HFF-Myc (cell line): ENCODE measurements at regions not wholly inside any gene's neighbourhood (a gene's known extent, or its start where the extent isn't known, plus 50 kb on each side); places are given as distances from the start of the nearest gene placed in this dataset.

Experiments used
- DNase-seq: peaks from one replicate; pipeline ENCODE4 v3.0.0-alpha.2; 2011; ENCODE audit warnings: low read depth; ENCODE audit errors: extremely low read depth
- H3K4me3 ChIP-seq: replicated peaks from 2 replicates; pipeline ENCODE4 v1.5.1; 2011; ENCODE audit warnings: low read depth, mild to moderate bottlenecking, control low read depth, low read length
- CTCF ChIP-seq: IDR thresholded peaks from 2 replicates; pipeline ENCODE4 v1.5.1; 2012; ENCODE audit warnings: mild to moderate bottlenecking, low read depth, low read length, control low read depth; ENCODE audit errors: missing control alignments

- H3K4me3 ChIP-seq = no peak overlapping the region
- no peak for DNase-seq
- no peak for TF ChIP-seq CTCF
Measured at GRCh38 chr10:31706464-31707092, 222.1 kb downstream of the ARHGAP12 start.

- no peak for DNase-seq
- TF ChIP-seq CTCF = no peak
- H3K4me3 ChIP-seq = no peak overlapping the region
Measured at GRCh38 chr10:31705136-31705535, 223.5 kb downstream of the ARHGAP12 start.

- no peak for TF ChIP-seq CTCF
- no peak overlapping the region for H3K4me3 ChIP-seq
- DNase-seq = no peak
Measured at GRCh38 chr10:31704195-31704594, 224.4 kb downstream of the ARHGAP12 start.

- no peak overlapping the region for H3K4me3 ChIP-seq
- no peak for TF ChIP-seq CTCF
- DNase-seq = no peak
Measured at GRCh38 chr10:31702954-31703353, 225.7 kb downstream of the ARHGAP12 start.

- no peak for TF ChIP-seq CTCF
- no peak for DNase-seq
- H3K4me3 ChIP-seq = no peak overlapping the region
Measured at GRCh38 chr10:31702005-31702404, 226.6 kb downstream of the ARHGAP12 start.

GRCh38 chr10:31701546-31701945 lies 227.1 kb downstream of the ARHGAP12 start:
- no peak overlapping the region for H3K4me3 ChIP-seq
- TF ChIP-seq CTCF = no peak
- no peak for DNase-seq

GRCh38 chr10:31700181-31700611 lies 228.4 kb downstream of the ARHGAP12 start:
- DNase-seq = no peak
- TF ChIP-seq CTCF = no peak

More at GRCh38 chr10:31700181-31700611, 228.4 kb downstream of the ARHGAP12 start:
- no peak overlapping the region for H3K4me3 ChIP-seq
